Muscle of back (tissue), 3 donors: ENCODE measurements at regions not wholly inside any gene's neighbourhood (a gene's known extent, or its start where the extent isn't known, plus 50 kb on each side); places are given as distances from the start of the nearest gene placed in this dataset.

Experiments
- DNase-seq, 3 donors: peaks; one replicate each; pipeline versions ENCODE4 v3.0.0 to v3.0.0-alpha.2; 2013

GRCh38 chr5:169354263-169354662, 53.3 kb upstream of the SLIT3 start:
- peak in 1 of 3 donors; percentile 8 for DNase-seq

- DNase-seq = no peak
Observed at GRCh38 chr5:169352901-169353300, 52.0 kb upstream of the SLIT3 start.

- DNase-seq = no peak
Observed at GRCh38 chr5:169351721-169352120, 50.8 kb upstream of the SLIT3 start.

- peak in 1 of 3 donors; percentile 97 for DNase-seq
Observed at GRCh38 chr5:169350759-169351240, 49.9 kb upstream of the SLIT3 start.
